GM20000 (cell line): ENCODE measurements at regions not wholly inside any gene's neighbourhood (a gene's known extent, or its start where the extent isn't known, plus 50 kb on each side); places are given as distances from the start of the nearest gene placed in this dataset.

Source experiments
- DNase-seq: peaks from one replicate; pipeline ENCODE4 v3.0.0; 2012; ENCODE audit warnings: low spot score
- CTCF ChIP-seq: IDR thresholded peaks from 2 replicates; pipeline ENCODE4 v1.5.1; 2012; ENCODE audit warnings: mild to moderate bottlenecking, control low read depth; ENCODE audit errors: extremely low read depth, missing control alignments

GRCh38 chr4:77398256-77398655 lies 207.4 kb upstream of the CXCL13 start:
- TF ChIP-seq CTCF, result no peak
- DNase-seq, result no peak

GRCh38 chr4:77399831-77400230 lies 205.8 kb upstream of the CXCL13 start:
- no peak for DNase-seq
- TF ChIP-seq CTCF, result no peak

GRCh38 chr4:77413766-77414165 lies 191.9 kb upstream of the CXCL13 start:
- no peak for TF ChIP-seq CTCF
- no peak for DNase-seq

DNA sequence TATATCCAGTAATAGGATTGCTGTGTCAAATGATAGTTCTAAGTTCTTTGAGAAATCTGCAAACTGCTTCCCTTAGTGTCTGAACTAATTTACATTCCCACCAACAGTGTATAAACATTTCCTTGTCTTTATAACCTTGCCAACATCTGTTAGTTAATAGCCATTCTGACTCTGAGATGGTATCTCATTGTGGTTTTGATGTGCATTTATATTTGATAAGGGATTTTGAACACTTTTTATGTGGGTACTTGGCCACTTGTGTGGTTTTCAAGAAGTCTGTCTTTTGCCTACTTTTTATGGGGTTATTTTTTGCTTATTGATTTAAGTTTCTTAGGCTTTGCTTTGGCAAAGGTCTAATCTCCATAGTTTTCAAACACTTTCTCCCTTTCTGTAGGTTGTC lies 189.9 kb upstream of the CXCL13 start:
- no peak for DNase-seq
- TF ChIP-seq CTCF, result no peak

- no peak for DNase-seq
These were observed 187.3 kb upstream of the CXCL13 start for GRCh38 chr4:77418333-77418732.

DNA sequence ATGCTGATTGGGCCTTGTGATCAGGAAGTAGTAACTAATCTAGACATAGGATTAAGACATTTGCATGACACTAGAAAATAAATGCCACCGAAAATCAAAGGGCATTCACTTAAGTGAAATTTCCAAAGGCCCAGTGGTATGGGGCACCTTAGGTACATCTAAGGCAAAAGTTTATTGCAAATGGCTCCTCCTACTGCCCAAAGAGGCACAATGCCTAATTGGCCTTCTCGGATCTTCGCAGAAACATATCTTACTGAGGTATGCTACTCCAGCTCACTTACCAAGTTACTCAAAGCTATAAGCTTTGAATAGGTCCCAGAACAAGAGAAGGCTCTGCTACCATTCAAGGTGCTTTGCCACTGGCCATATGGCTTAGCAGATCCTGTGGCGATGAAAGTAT lies 174.8 kb upstream of the CXCL13 start:
- TF ChIP-seq CTCF, result no peak
- no peak for DNase-seq

More at GRCh38 chr4:77418333-77418732, 187.3 kb upstream of the CXCL13 start:
- TF ChIP-seq CTCF, result no peak

DNA sequence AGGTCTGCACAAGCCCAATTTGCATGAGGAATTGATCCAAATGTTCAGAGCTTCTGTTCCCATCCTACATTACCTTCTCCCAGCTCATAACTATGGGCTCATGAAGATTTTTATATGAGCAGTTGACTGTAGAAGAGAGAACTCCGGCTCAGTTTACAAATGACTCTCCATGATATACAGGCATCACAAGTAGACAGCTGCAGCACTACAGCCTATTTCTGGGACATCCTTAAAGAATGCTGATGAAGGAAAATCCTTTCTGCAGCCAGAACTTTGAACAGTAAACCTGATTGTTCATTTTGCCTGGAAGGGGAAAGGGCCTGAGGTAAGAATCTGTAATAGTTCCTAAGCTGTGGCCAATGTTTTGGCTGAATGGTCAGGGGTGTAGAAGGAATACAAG lies 174.1 kb upstream of the CXCL13 start:
- no peak for TF ChIP-seq CTCF

More for the DNA sequence above, 174.1 kb upstream of the CXCL13 start:
- no peak for DNase-seq
